D721Med (cell line): ENCODE measurements at regions not wholly inside any gene's neighbourhood (a gene's known extent, or its start where the extent isn't known, plus 50 kb on each side); places are given as distances from the start of the nearest gene placed in this dataset.
"Not testable (repeated sequence)": the region's sequence is repeated elsewhere in the genome, so short reads cannot be mapped to it uniquely, and the experiment has no call there.

Experiments
- DNase-seq: peaks from one replicate; pipeline ENCODE4 v3.0.0; 2011; ENCODE audit warnings: low spot score; ENCODE audit not compliant: insufficient read length
- FAIRE-seq: peaks from 2 replicates; lab custom pipeline; 2011; peaks lifted over from hg19 to GRCh38; lab: Jason Lieb, UNC
- TF ChIP-seq, protein P1 (sequence below): IDR thresholded peaks from 2 replicates; pipeline ENCODE4 v1.5.1; 2012; ENCODE audit warnings: mild to moderate bottlenecking, control low read depth; ENCODE audit not compliant: insufficient read depth; ENCODE audit errors: missing control alignments

DNA sequence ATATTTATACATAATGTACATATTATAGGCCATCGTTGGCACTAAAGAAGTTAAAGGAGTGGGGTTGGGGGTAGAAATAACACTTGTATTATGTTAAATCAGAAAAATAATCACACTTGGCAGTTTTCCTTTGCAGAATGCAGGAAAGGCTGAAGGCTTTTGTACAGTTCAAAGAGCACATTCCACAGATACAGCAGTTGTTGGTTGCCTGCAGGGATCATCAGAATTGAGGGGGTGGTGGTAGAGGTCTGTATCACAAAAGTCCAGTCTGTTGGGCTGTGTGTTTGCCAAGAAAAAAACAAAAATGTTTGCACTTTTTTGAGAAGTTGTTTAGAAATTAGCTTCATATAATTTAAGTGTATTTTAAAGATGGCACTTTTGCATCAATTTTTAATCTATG is 231.8 kb upstream of the FOXP2 start:
- DNase-seq (no peak), FAIRE-seq (no peak)
- TF ChIP-seq, protein P1, sequence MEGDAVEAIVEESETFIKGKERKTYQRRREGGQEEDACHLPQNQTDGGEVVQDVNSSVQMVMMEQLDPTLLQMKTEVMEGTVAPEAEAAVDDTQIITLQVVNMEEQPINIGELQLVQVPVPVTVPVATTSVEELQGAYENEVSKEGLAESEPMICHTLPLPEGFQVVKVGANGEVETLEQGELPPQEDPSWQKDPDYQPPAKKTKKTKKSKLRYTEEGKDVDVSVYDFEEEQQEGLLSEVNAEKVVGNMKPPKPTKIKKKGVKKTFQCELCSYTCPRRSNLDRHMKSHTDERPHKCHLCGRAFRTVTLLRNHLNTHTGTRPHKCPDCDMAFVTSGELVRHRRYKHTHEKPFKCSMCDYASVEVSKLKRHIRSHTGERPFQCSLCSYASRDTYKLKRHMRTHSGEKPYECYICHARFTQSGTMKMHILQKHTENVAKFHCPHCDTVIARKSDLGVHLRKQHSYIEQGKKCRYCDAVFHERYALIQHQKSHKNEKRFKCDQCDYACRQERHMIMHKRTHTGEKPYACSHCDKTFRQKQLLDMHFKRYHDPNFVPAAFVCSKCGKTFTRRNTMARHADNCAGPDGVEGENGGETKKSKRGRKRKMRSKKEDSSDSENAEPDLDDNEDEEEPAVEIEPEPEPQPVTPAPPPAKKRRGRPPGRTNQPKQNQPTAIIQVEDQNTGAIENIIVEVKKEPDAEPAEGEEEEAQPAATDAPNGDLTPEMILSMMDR = no peak

DNA sequence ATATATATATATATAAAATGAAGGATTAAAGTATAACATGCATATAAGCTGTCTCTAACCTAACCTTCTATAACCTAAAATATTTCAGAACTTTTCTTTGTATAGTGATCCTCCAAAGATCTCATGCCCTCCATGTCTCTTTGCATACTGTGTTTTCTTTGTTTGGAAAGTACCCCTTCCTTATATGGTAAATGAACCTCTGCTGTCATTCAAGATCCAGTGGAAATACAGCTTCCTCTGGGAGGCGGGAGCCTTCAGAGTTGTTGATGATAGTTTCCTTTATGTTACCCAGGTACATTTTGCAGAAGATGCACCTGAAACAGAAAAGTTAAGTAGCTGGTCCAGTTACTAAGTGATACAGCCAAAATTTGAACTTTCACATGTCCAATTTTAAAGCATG is 233.3 kb upstream of the FOXP2 start:
- FAIRE-seq (no peak), DNase-seq (no peak)
- TF ChIP-seq, protein P1 = no peak

DNA sequence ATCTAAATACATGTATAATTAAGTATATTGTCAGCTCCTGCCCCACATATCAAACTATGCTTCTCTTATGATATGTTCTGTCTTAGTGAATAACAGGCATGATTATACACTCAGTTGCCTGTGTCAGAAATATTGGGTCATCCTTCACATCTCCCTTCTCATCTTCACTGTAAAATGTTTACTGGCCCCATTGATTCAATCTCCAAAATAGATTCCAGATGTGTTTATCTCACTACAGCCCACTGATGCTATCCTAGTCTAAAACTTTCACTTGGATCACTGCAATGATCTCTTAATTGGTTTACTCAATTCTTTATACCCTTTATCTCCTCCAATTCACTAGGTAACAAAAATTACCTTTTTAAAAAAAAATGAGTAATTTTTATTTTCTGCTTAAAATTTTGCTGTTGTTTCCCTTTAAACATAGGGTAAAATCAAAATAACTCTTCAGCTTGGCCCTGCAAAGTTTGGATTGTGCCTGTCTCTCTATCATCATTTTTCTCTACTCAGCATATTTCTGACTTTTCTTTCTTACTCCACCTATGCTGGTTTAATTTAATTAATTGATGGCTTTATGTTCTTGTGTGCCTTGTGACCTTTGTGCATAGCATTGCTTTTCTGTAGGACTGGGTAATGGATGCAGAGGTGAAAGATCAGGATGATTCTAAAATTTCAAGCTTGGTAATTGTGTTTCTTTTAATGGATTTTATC is 233.9 kb upstream of the FOXP2 start:
- DNase-seq = no peak
- TF ChIP-seq, protein P1 = no peak
- FAIRE-seq = no peak

DNA sequence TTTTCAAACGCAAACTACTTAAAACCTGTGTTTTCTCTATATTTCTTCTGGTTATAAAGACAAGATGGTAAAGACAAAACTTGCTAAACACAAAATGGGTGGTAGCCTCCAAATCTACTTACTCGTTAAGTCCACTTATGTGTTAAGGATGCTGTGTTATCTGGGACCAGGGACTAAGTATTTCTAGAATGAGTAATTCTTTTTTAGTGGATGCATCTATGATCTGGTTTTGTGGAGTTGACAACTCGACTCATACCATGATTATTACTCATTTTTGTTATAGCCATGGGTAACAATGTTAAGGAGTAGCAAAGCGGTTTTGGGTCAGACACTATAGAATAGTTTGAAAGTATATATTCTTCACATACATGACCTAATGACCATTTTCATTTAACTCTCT is 239.5 kb upstream of the FOXP2 start:
- DNase-seq = no peak
- no peak for FAIRE-seq
- TF ChIP-seq, protein P1 = no peak

DNA sequence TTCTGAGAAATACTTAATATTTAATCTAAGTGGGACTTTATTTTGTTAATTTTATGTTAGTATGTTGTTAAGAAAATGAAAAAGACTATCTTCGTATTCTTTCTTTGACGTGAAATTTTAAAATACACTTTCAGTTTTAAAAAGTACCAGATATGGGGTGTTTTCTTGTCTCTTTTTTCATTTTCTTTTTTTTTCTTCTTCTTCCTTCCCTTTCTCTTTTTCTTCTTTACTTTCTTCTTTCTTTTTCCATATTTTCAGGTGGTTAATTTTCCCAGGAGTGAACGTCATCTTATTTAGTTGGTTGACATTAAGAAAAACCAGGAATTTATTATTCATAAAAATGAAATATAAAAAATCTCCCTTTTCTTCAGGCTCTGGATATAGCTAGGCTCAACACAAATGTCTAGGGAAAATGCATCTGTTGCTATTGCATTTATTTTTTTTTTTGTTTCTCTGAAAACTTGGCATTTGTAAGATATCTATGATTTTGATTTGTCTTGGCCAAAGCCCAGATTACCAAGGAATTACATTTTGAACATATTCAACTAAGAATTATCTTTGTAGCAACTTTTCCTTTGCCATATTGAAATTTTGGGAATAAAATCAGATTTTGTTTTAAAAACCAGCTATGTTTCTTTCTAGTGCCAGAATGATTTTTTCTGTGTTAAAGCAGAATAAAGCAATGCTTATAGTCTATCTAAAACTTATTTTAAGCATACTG is 241.3 kb upstream of the FOXP2 start:
- FAIRE-seq (no peak), DNase-seq (no peak)
- TF ChIP-seq, protein P1 = no peak

DNA sequence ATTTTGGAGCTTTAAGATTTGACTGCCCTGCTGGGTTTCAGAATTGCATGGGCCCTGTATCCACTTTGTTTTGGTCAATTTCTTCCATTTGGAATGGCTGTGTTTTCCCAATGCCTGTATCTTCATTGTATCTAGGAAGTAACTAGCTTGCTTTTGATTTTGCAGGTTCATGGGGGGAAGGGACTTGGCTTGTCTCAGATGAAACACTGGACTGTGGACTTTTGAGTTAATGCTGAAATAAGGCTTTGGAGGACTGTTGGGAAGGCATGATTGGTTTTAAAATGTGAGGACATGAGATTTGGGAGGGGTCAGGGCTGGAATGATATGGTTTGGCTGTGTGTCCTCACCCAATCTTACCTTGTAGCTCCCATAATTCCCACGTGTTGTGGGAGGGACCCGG is 245.2 kb upstream of the FOXP2 start:
- FAIRE-seq, DNase-seq: not testable (repeated sequence)

DNA sequence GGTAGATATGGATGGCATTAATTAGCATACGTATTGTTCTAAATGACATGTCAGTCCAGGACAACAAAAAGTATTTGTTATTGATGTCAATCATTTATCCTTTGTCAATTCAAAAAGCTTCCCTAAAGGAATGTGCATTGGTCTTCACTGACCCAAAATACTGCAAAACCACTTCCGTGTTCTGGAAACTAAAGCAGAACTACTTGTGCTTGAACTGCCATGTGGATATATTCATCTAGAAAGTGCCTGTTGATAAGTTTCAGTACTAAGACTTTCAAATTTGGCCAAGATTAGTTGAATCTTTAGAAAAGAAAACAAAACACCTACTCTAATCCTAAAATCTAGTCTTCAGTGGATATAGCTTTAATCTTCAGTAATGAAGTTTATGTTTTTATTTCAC is 242.1 kb upstream of the PPP1R3A start:
- DNase-seq (no peak), FAIRE-seq (no peak)
- TF ChIP-seq, protein P1 = no peak
